GM12878 (cell line): ENCODE measurements at regions not wholly inside any gene's neighbourhood (a gene's known extent, or its start where the extent isn't known, plus 50 kb on each side); places are given as distances from the start of the nearest gene placed in this dataset.
"Not testable (repeated sequence)": the region's sequence is repeated elsewhere in the genome, so short reads cannot be mapped to it uniquely, and the experiment has no call there.

Experiments
- ATAC-seq: fragments of 200-7000 bp; cut with Tn5 transposase; 3 replicates; pipeline ENCODE4 v1.9.1; 2020; ENCODE audit warnings: mild to moderate bottlenecking, moderate library complexity
- BruUV-seq: library from RNA; stranded (reverse); fragments of 400-500 nt; replicated peaks from 2 replicates; lab custom pipeline; 2021; lab: Mats Ljungman, UMichigan
- CTCF ChIA-PET: fragments of 300-600 bp; sonication (Branson Sonifier 250); formaldehyde crosslinking; extraction: SDS; loops from one replicate; lab custom pipeline; 2021; ENCODE audit warnings: inconsistent platforms; lab: Yijun Ruan, JAX
- POLR2A ChIA-PET: fragments of 350-600 bp; formaldehyde crosslinking; extraction: SDS; loops from one replicate; lab custom pipeline; 2021; ENCODE audit warnings: inconsistent platforms; lab: Charles Lee
- RAD21 ChIA-PET: fragments of 300-600 bp; sonication (Branson Sonifier 250); formaldehyde crosslinking; loops from one replicate; lab custom pipeline; 2023; ENCODE audit warnings: antibody characterized with exemption; ENCODE audit not compliant: unreplicated experiment; lab: Charles Lee
- SMC1A ChIA-PET: fragments of 300-600 bp; sonication (Branson Sonifier 250); formaldehyde crosslinking; loops from one replicate; lab custom pipeline; 2023; ENCODE audit not compliant: unreplicated experiment, uncharacterized antibody; lab: Charles Lee
- DNase-seq: peaks from one replicate; pipeline ENCODE4 v3.0.0-alpha.2; 2011; ENCODE audit warnings: low read depth, low spot score
- FAIRE-seq: peaks from 3 replicates; lab custom pipeline; 2011; peaks lifted over from hg19 to GRCh38; lab: Jason Lieb, UNC
- H2AFZ ChIP-seq: 2 replicates; pipeline ENCODE4 v1.6.0; 2011; ENCODE audit warnings: low read depth, low read length, control low read depth; ENCODE audit not compliant: control insufficient read depth
- H3K27ac ChIP-seq: 2 replicates; pipeline ENCODE4 v1.5.1; 2011; ENCODE audit warnings: control low read depth; ENCODE audit not compliant: control insufficient read depth, insufficient read depth
- H3K27me3 ChIP-seq, 2 experiments: replicated peaks in 1 of 2; 2 replicates each; pipeline versions ENCODE4 v1.6.0 to v1.6.1; 2011; ENCODE audit warnings: low read length in 1 of 2; ENCODE audit not compliant: control insufficient read depth in 2 of 2, insufficient read depth in 2 of 2
- H3K36me3 ChIP-seq, 2 experiments: 2 replicates each; pipeline ENCODE4 v1.5.1; 2011; ENCODE audit warnings: low read length in 1 of 2; ENCODE audit not compliant: control insufficient read depth in 2 of 2, insufficient read depth in 2 of 2
- H3K4me1 ChIP-seq: 2 replicates; pipeline ENCODE4 v1.6.1; 2011; ENCODE audit warnings: mild to moderate bottlenecking, low read length, moderate library complexity, mixed read lengths; ENCODE audit not compliant: control insufficient read depth, insufficient read depth
- H3K4me2 ChIP-seq: 2 replicates; pipeline ENCODE4 v1.6.0; 2011; ENCODE audit warnings: control low read depth; ENCODE audit not compliant: control insufficient read depth, insufficient read depth
- H3K4me3 ChIP-seq: fragments of 200-600 bp; sonication (generic); 2 replicates; pipeline ENCODE4 v1.5.1; 2016
- H3K79me2 ChIP-seq: 2 replicates; pipeline ENCODE4 v1.6.0; 2011; ENCODE audit warnings: low read length; ENCODE audit not compliant: control insufficient read depth, insufficient read depth
- H3K9ac ChIP-seq: 2 replicates; pipeline ENCODE4 v1.8.0; 2011; ENCODE audit warnings: low read length, control low read depth, mixed read lengths; ENCODE audit not compliant: control insufficient read depth, insufficient read depth
- H3K9me3 ChIP-seq: replicated peaks from 3 replicates; pipeline ENCODE4 v1.5.1; 2011; ENCODE audit warnings: mild to moderate bottlenecking, low read length; ENCODE audit not compliant: control insufficient read depth, insufficient read depth
- H4K20me1 ChIP-seq: 2 replicates; pipeline ENCODE4 v1.6.0; 2011; ENCODE audit not compliant: control insufficient read depth, insufficient read depth
- BHLHE40 ChIP-seq, 2 experiments: fragments of 450-650 bp in 1 of 2; IDR thresholded peaks; 2 replicates each; pipeline ENCODE4 v1.6.1; 2011 to 2017; ENCODE audit warnings: low read depth in 2 of 2, borderline replicate concordance in 1 of 2, improper control_type of control experiment in 1 of 2, low read length in 1 of 2, mild to moderate bottlenecking in 1 of 2
- BMI1 ChIP-seq: fragments of 450-650 bp; IDR thresholded peaks from 2 replicates; pipeline ENCODE4 v1.6.1; 2016; ENCODE audit warnings: mild to moderate bottlenecking, moderate library complexity, borderline replicate concordance
- RUNX3 ChIP-seq: IDR thresholded peaks from 2 replicates; pipeline ENCODE4 v1.6.1; 2012; ENCODE audit warnings: low read length, inconsistent platforms
- TCF3 ChIP-seq: IDR thresholded peaks from 2 replicates; pipeline ENCODE4 v1.6.1; 2012; ENCODE audit warnings: low read depth, mild to moderate bottlenecking, low read length, borderline replicate concordance; ENCODE audit not compliant: insufficient read depth
- WGBS: methylation state at CpG from one replicate; pipeline ENCODE4 v1.1.6; 2016; ENCODE audit warnings: low lambda C conversion rate; ENCODE audit not compliant: insufficient replicate concordance, insufficient coverage; ENCODE audit errors: missing lambda C conversion rate; 5-methylcytosine and 5-hydroxymethylcytosine counted together
- in situ Hi-C: fragments of 300-500 bp; cut with MboI; formaldehyde crosslinking; loops from 9 replicates; pipeline ENCODE4 v1.14.3; 2018; ENCODE audit warnings: mixed read lengths
- intact Hi-C: fragments of 100-400 bp; cut with micrococcal nuclease; formaldehyde crosslinking; loops from one replicate; pipeline ENCODE4 v1.14.2; 2022; ENCODE audit not compliant: unreplicated experiment
- TF ChIP-seq, protein P1 (sequence below): IDR thresholded peaks from 2 replicates; pipeline ENCODE4 v1.6.1; 2011; ENCODE audit warnings: borderline replicate concordance, low read depth, mild to moderate bottlenecking, moderate library complexity, low read length; ENCODE audit not compliant: insufficient read depth, poor library complexity, severe bottlenecking

DNA sequence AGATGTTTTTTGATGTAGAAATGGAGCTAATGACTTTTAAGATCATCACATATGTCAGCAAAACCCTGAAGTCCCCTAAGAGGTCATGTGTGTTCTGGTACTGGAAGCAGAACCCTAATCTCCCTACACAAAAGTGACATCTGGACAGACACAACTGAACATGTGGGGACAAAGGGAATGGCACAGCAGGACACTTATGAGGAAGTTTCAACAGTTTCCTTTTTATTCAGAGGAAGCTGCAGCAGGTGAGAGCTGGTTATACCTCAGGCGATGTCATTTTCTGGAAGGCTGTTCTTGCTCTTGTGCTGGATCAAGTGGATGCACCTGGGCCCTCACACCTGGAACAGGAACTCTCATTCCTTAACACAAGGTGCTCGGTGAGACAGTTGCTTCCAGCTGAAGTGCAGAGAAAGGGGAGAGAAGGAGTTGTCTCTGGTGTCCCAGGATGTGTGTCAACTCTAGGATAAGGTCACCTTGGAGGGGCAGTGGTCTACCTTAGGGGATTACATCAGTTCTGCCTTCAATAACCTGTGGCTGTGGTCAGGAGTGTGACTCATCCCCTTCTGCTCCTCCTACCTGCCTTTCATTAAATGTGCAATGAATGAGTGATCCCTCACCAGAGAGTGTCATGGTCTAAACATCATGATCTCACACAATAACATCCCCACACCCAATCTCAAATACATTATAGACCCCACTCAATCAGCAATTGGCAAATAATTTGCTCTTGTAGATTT, 463.4 kb downstream of the TMEM121 start:
- Histone ChIP-seq H4K20me1 (no peaks in the 10 kb centered on the region), H3K79me2 (no peaks in the 10 kb centered on the region), H3K4me1 (no peaks in the 10 kb centered on the region), H3K4me3 (no peak overlapping the region), H2AFZ (no peak overlapping the region), H3K9ac (no peak overlapping the region), H3K27me3 (no peaks in the 10 kb centered on the region), H3K9me3 (no peaks in the 10 kb centered on the region), H3K27ac (no peak overlapping the region), H3K4me2 (no peak overlapping the region), H3K36me3 (no peaks in the 10 kb centered on the region)
- WGBS, result no CpG with 5 or more reads among the region's 2 CpGs
- ChIA-PET SMC1A (no interaction called here), RAD21 (no interaction called here), POLR2A (no interaction called here), CTCF (no interaction called here)
- in situ Hi-C loops (no loop called here), intact Hi-C loops (no loop called here)
- DNase-seq (no peak), ATAC-seq (no peak), FAIRE-seq (no peak)
- TF ChIP-seq RUNX3 (peak; percentile 38; the same call in 1 of the 2 replicates), BHLHE40 (IDR thresholded peaks at IDR 0.05; ENCODE audit: borderline replicate concordance in 1 of 2, low read depth in 2 of 2, low read length in 1 of 2) (no peak), BMI1 (no peak), TCF3 (no peak)
- TF ChIP-seq, protein P1, sequence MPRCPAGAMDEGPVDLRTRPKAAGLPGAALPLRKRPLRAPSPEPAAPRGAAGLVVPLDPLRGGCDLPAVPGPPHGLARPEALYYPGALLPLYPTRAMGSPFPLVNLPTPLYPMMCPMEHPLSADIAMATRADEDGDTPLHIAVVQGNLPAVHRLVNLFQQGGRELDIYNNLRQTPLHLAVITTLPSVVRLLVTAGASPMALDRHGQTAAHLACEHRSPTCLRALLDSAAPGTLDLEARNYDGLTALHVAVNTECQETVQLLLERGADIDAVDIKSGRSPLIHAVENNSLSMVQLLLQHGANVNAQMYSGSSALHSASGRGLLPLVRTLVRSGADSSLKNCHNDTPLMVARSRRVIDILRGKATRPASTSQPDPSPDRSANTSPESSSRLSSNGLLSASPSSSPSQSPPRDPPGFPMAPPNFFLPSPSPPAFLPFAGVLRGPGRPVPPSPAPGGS, result peak; percentile 14
- no TSS peak for BruUV-seq

DNA sequence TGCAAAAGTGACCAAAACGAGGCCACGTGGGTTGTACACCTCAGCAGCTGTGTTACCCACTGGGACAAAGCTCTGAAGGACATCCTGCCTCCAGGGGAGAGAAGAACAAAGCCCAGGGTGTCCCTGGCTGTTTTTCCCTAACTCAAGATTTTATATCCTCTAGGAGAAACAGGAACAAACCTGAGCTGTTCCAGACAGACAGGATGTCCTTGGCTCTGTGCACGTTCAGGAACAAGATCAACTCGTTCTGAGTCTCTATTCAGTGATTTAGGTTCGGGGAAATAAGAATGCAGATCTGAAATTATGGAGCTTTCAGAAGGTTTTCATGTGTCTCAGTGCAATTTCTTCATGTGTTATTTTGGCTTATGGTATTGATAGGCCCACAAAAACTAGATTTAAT, 465.3 kb downstream of the TMEM121 start:
- in situ Hi-C loops, BruUV-seq, H3K4me2 ChIP-seq, H3K27me3 ChIP-seq, CTCF ChIA-PET, H2AFZ ChIP-seq, RAD21 ChIA-PET, FAIRE-seq, H3K4me3 ChIP-seq, ATAC-seq, POLR2A ChIA-PET, H3K9me3 ChIP-seq, DNase-seq, SMC1A ChIA-PET, H3K36me3 ChIP-seq, intact Hi-C loops, H3K9ac ChIP-seq, H3K27ac ChIP-seq, H3K79me2 ChIP-seq, H4K20me1 ChIP-seq, H3K4me1 ChIP-seq: not testable (repeated sequence)
- WGBS, result no CpG with 5 or more reads among the region's 5 CpGs
